ENCODE measurements at regions not wholly inside any gene's neighbourhood (a gene's known extent, or its start where the extent isn't known, plus 50 kb on each side); places are given as distances from the start of the nearest gene placed in this dataset.

DNA sequence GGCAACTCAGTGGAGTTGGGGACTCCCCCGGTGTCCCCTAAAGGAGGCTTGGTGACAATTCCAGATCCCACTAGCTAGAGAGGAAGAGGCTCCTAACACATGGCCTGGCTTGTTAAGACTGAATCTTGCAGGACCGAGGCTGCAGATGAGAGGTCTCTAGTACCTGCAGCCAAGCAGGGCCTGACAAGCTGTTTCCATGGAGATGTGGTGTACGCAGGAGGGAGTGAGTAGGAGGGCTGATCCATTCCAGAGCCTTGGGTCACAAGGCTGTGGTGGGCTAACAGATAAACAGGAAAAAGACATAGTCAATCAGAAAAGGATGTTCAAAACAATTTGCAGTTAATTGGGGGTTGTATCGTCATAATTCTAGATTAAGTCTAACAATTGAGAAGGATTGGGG is 77.3 kb upstream of the MKLN1 start:
- no peak for DNase-seq (ENCODE audit: low read depth, low spot score)

DNA sequence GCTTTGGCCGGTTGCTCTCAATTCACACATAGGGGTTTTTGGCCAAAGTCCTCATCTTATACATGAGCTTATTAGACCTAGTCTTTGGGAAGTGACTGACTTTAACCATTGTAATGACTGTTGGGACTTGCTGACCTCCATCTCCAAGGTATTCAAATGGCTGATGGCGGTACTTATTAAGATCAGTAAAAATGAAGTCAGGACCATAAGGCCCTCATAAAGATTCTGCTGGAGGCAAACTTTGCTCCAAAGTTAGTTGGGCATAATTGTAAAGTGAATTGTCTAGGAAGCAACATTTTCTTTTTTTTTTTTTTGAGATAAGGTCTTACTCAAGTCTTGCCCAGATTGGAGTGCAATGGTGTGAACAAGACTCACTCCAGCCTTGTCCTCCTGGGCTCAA is 76.3 kb upstream of the MKLN1 start:
- DNase-seq (ENCODE audit: low read depth, low spot score) = no peak

DNA sequence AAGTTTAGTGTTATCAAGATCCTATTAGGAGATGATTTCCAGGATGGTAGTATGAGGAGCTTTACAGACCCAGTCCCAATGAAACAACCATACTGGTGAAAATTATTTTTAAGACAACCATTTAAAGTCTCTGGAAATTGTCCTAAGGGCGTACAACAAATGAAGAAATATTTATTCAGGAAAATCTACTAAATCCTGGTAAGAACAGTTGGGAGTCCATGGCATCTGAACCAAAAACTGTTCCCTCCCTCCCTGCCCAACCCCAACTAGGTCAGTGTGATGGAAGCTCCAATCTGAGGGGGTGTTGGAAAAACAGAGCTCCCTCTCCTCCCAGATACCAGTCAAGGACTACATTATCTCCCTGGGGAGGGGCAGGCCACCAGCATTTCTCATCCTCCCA is 74.7 kb upstream of the MKLN1 start:
- no peak for DNase-seq (ENCODE audit: low read depth, low spot score)

DNA sequence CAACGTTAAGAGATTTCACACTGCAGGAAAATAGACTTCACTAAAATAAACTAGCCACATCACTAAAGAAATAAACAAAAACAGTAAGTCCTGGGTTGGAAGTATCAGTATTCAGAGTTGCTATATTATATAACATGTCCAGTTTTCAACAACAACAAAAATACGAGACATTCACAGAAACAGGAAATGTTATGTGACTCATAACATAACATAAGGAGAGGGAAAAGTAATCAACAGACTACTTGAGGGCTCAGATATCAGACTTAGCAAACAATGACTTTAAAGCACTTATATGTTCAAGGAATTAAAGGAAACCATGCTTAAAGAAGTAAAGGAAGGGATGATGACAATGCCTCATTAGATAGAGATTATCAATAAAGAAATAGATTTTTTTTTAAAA is 73.5 kb upstream of the MKLN1 start:
- DNase-seq (ENCODE audit: low read depth, low spot score) = no peak

DNA sequence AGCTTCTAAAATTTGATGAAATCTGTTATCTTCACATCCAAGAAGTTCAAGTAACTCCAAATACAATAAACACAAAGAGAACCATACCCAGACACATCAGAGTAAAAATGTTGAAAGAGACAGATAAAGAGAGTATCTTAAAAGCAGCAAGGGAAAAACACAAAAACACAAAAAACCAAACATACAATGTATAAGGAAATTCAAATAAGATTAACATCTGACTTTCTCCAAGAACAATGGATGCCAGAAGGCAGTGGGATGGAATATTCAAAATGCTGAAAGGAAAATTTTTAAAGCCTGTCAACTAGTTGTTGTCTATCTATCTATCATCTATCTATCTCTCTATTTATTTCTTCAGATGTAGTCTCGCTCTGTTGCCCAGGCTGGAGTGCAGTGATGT is 72.4 kb upstream of the MKLN1 start:
- no peak for DNase-seq (ENCODE audit: low read depth, low spot score)

DNA sequence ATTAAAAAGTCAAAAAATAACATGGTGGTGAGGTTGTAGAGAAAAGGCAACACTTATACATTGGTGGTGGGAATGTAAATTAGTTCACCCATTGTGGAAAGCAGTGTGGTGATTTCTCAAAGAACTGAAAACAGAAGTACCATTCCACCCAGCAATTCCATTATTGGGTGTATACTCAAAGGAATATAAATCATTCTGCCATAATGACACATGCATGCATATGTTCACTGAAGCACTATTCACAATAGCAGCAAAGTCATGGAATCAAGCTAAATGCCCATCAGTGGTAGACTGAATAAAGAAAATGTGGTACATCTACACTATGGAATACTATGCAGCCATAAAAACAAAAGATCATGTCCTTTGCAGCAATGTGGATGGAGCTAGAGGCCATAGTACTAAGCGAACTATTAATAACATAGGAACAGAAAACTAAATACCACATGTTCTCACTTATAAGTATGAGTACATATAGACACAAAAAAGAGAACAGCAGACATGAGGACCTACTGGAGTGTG is 66.1 kb upstream of the MKLN1 start:
- no peak for DNase-seq (ENCODE audit: low read depth, low spot score)

DNA sequence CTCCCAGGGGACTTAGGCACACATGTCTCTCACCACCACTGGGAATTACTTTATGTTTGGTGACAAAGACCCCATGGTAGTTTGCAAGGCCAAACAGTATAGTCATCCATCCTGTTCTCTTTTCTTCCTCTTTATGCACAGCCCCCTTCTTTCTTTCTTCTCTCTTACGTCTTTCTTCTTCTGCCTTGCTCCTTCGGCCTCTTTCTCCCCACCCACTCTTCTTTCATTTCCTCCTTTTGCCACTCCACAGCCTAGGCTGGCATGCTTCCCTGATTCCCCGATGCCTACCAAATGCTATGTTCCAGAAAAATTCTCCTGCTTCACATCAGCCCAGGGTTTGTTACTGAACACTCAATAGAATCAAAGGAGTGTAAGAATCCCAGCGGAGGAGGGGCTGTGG is 62.4 kb upstream of the MKLN1 start:
- no peak for DNase-seq (ENCODE audit: low read depth, low spot score)

DNA sequence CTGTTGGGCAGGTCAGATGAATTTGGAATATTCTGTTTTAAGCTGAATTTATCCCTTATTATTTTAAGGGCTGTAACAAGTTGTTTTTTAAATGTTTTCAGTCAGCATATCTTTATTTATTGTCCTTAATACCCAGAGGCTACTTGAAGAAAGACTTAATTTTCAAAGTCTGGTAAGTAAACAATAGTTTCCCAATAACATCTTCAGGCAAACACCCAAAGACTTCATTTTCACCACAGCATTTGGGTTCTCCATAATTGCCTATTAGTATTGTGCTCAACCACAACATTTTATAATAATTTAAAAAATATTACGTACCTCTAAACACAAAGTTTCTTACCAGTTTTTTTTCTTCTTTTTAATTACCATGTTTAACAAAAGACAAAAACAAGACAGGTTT is 60.0 kb upstream of the MKLN1 start:
- DNase-seq (ENCODE audit: low read depth, low spot score) = no peak

DNA sequence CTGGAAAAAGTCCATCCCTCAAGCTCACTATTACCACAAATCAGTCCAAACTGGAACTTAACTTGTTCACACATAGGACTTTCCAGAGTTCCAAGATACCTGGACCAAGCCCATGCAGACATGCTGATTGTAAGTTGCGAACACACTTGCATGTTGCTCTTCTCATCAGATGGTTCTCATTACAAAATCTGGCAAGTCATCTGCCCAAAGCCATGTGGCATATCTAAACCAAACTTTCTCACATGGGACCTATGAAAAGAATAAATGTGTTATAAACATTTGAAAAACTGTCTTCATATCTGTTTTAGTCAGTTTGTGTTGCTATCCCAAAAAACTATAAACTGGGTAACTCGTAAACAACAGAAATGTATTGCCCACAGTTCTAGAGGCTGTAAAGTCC is 58.8 kb upstream of the MKLN1 start:
- no peak for DNase-seq (ENCODE audit: low read depth, low spot score)

DNA sequence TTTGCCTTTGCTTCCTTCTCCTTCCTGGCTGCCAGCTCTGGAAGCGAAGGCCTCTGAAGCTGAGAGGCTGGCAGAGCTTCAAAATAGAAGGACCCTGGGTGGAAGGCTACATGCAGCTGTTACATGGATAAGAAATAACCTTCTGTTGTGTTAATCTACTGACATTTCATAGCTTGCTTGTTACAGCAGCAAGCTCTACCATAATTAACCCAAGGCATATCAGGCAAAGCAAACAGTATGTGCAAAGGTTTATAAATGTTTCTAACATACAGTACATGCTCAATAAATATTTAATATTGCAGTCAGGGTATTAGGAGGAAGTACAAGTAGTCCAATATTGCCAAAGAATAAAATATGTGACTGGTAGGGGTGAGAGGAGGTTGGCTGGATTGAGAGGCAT is 55.6 kb upstream of the MKLN1 start:
- no peak for DNase-seq (ENCODE audit: low read depth, low spot score)

DNA sequence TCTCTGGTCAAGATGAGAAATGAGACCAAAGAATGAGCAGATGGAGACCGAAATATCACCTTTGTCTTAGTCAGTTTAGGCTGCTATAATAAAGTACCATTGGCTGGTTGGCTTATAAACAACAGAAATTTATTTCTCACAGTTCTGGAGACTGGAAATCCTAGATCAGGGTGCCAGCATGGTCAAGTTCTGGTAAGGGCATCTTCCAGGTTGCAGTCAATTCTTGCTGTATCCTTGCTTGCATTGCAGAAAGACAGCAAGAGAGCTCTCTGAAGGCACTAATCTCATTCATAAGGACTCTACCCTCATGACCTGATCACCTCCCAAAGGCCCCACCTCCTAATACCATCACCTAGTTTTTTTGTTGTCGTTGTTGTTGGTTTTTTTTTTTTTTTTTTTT is 52.7 kb upstream of the MKLN1 start:
- DNase-seq (ENCODE audit: low read depth, low spot score) = no peak

DNA sequence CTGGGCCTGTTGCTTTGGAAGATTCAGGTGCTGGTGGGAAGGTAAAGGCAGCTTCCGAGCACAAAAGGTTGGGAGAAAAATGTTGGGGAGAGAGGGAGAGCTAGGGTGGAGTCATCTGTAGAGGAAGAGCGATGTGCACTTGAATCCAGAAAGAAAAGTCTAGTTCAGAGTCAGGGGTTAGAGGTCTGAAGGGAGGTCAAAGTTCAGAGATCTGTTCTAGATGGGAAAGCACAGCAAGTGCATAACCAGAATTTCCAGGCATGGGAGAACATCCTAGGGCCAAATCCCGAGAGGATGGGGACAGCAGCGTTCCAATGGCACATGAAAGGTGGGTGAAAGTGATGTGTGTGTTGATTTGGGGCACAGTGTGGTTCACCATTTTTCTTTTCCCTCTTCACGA is 51.5 kb upstream of the MKLN1 start:
- no peak for DNase-seq (ENCODE audit: low read depth, low spot score)

DNA sequence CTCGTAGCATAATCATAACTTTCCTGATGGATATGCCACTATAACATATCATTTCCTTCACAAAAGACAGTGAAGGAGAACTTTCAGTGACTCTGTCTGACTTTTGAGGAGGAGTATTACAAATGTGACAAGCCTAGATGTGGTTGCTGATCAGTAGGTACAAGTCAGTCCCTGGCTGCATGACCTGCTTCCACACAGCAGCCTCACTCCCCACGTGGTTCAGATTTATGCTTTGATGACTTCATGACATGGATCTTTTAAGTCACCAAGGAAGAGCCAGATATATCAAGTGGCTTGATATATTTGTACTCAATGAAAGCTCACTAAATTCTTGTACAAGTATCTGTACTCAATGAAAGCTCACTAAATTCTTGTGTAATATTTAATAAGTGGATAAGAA is 50.9 kb upstream of the MKLN1 start:
- no peak for DNase-seq (ENCODE audit: low read depth, low spot score)

All from activated naive CD8-positive, alpha-beta T cell treated with anti-CD3 and anti-CD28 coated beads, Interleukin-2, amount 50 U/mL, for 16 hours (primary cell).